MV-4-11 (cell line): ENCODE measurements at regions not wholly inside any gene's neighbourhood (a gene's known extent, or its start where the extent isn't known, plus 50 kb on each side); places are given as distances from the start of the nearest gene placed in this dataset.
"Not testable (repeated sequence)": the region's sequence is repeated elsewhere in the genome, so short reads cannot be mapped to it uniquely, and the experiment has no call there.

ENCODE experiments used
- DNase-seq: peaks from one replicate; lab custom pipeline; 2025; lab: John Stamatoyannopoulos, UW

DNA sequence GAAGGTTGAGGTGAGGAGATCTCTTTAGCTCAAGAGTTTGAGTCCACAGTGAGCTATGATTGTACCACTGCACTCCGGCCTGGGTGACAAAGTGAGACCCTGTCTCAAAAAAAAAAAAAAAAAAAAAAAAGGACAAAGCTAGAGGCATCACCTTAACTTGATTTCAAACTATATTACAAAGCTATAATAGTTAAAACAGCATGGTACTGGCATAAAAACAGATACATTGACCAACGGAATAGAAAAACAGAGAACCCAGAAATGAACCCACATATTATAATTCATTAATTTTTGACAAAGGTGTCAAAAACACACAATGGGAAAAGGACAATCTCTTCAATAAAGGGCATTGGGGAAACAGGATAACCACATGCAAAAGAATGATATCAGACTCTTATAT lies 50.8 kb upstream of the MBOAT1 start:
- no peak for DNase-seq

DNA sequence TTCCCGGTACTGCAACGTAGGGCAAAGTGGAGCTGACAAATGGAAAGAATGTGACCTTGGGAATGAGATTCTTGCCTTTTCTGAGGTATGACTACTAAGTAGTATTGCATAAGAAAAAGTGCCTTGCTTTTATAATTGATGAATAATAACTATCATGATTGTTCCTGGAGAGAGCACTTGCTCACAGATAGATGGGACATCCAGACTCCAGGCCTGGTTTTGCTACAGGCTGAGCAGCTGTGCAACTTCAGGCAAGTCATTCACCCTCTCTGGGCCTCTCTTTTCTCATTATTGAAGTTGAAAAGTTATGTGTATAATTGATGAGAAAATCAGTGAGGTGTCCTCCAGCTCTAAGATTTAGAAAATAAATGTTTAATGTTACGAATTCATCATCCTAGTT lies 53.6 kb upstream of the MBOAT1 start:
- DNase-seq, result no peak

DNA sequence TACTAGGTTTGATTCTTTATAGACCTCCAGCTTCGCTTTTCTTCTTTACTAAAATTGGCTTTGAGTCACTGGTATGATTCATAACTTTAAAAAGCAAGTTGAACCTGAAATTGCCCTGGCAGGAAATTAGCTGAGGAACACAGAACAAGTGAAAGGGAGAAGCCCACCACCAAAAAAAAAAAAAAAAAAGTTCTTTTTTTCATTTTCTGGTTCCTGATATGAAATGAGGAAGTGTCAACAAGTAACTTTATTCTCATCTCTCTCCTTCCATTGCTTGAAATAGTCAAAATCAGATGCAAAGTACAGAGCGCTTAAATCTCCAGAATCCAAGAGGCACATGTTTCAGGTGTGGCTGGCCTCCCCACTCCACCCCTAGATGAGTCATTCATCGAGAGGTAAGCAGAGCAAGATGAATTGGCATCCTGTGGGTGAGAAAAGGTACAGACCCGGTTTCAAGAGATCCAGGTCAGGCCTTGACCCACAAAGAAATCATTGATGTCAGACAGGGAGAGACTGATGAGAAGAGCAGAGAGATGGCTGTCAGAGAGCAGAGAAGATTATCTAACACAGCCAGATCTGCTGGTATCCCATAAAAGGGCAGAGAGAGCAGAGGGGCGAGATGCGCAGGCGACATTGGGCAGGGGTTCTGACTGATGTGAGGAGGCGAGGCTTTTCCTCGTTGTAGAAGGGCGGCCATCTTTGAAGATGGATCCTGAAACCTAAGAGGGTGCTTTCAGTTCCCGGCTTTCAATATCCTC lies 54.8 kb upstream of the MBOAT1 start:
- DNase-seq, result peak; percentile 78

DNA sequence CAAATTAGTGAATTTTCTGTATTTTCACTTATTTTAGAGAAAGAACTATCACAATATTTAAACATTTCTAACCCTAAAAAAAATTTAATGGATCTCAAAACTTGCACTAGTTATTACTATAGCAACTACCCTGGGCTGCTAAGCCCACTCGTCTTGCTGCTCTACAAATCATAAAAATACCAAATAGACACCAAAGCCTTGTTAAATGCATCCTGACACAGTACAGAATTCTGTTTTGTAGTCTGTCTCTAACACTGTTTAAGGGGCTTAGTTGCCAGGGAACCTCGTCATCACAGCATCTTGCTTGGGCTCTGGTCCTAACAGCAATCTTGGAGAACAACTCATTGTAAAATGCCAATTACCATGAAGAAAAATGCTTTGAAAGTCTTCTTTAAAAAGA lies 56.9 kb upstream of the MBOAT1 start:
- no peak for DNase-seq

DNA sequence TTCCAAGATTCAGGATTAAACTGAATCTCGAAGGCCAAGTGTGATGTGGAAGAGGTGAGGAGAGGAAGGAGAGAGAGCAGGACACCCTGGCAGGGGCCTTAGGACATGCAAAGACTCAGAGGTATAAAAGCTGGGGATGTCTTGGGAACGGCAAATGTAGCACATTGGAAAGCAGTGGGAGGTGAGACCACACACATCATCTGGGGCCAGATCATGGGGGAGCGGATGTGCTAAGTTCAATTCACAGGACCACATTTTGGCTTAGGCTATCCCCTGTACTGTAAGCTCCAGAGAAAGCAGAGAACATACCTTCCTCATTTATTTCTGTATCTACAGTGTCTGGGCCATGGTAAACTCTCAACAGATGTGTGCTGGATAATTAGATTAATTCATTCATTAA lies 59.5 kb upstream of the MBOAT1 start:
- no peak for DNase-seq

DNA sequence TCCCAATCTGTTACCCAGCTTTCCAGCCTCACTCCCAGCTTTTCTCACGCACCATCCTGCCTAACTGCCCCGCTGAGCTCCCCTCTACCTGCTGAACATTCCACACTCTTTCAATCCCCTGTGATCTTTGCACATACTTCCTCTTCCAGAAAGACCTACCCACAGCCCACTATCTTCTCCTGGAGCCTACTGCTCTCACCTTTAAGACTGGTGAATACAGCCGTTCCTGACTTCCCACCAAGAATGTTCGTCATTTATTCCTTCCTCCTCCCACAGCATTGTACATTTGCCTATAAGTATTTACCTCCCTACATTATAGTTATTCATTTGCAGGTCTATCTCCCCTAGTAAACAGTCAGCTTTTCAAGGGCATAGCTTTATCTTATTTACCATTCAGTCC lies 61.9 kb upstream of the MBOAT1 start:
- DNase-seq, result no peak

DNA sequence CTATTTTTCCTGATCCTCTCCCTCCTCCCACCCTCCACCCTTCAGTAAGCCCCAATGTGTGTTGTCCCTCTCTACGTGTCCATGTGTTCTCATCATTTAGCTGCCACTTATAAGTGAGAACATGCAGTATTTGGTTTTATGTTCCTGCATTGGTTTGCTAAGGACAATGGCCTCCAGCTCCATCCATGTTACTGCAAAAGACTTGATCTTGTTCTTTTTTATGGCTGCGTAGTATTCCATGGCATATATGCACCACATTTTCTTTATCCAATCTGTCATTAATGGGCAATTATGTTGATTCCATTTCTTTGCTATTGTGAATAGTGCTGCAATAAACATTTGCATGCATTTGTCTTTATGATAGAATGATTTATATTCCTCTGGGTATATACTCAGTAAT lies 63.6 kb upstream of the MBOAT1 start:
- not testable (repeated sequence) for DNase-seq

DNA sequence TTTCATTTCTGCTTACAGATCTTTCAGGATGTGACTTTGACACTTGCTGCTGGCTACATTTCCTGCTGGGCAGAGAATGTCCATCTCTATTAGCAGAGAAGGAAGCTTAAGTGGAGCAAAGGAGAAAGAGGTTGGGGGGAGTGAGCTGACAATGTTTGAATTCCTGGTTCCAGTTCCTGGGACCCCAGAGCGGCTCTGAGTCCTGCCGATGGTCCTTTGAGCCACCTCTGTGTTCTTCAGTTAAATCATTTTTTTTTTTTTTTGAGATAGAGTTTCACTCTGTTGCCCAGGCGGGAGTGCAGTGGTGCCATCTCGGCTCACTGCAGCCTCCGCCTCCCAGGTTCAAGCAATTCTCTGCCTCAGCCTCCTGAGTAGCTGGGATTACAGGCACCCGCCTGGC lies 65.5 kb upstream of the MBOAT1 start:
- DNase-seq, result not testable (repeated sequence)

DNA sequence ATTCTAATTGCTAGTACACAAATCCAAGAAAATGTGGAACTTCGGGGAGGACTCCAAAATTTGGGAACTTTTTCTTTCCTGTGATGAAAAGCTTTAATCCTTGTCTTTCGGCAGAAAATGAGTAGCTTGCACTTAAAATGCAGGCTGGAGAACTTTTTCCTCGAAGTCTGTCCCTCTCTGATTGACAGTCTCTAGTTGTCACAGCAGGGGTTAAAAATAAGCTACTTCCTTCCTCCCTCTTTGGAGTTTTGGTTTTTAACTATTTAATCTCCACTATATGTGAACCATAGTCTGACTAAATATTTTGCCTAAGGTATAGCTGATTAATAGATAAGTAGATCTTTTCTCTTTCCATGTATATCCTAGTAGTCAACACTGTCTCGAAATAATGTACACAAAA lies 66.8 kb upstream of the MBOAT1 start:
- peak; percentile 22 for DNase-seq

DNA sequence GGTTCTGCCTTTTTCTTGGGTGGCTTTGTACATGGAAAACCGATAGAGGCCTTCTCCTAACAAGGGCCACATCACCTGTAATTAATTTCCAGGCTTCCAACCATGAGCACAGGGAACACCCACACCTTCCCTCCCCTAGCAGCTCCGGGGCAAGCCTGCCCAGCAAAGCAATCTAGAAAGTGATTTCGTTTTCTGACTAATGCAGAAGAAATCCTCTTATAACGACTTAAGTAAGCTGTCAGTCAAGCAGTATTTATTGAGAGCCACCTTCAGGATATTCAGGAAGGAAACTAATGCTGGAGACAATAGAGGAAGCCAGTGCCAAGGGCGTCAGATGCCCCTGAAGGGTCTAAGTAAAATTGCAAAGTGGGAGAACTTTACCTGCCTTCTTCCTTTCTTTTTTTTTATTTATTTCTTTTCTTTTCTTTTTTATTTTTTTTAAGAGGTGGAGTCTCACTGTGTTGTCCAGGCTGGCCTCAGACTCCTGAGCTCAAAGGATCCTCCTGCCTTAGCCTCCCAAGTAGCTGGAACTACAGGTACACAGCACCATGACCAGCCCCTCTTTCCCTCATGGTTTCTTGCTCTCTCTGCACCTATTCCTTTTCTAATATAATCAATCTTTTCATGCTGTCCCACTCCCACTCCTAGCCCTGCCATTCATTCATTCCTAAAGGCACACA lies 67.5 kb upstream of the MBOAT1 start:
- DNase-seq, result peak; percentile 11

DNA sequence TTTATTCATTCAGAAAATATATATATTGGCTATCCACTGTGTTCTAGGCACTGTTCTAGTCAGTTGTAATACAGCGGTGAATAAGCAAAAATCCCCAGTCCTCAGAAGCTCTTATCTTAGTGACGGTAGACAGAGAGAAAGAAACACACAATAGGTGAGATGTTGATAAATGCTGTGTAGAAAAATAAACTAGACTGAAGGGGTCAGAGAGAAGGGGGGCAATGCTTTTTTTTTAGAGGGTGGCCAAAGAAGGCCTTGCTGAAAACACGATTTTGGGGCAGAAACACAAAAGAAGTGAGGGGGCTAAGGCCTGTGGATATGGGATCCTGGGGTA lies 68.0 kb upstream of the MBOAT1 start:
- DNase-seq, result no peak

DNA sequence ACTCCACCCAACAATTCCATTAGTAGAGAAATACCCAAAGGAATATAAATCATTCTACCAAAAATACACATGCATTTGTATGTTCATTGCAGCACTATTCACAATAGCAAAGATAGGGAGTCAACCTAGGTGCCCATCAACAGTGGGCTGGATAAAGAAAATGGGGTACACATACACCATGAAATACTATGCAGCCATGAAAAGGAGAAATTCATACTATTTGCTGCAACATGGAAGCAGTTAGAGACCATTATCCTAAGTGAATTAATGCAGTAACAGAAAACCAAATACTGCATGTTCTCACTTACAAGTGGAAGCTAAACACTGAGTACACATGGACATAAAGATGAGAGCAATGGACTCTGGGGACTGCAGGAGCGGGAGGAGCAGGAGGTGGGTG lies 72.4 kb upstream of the MBOAT1 start:
- DNase-seq, result no peak

DNA sequence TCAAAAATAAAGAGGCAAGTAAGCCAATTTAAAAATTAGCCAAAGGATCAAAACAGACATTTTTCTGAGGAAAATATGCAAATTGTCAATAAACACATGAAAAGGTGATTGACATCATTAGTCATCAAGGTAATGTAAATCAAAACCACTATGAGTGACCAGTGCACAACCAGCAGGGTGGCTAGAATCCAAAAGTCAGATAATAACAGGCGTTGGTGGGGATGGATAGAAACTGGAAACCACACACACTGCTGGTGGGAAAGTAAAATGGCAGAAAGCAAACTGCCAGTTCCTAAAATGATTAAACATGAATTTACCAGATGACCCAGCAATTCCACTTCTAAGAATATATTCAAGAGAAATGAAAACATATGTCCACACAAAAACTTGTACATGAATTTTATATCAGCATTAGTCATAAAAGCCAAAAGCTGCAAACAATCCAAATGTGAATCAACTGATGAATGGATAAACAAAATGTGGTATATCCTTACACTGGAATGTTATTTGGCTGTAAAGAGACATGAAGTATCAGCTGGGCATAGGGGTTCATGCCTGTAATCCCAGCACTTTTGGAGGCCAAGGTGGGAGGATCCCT lies 74.8 kb upstream of the MBOAT1 start:
- no peak for DNase-seq

DNA sequence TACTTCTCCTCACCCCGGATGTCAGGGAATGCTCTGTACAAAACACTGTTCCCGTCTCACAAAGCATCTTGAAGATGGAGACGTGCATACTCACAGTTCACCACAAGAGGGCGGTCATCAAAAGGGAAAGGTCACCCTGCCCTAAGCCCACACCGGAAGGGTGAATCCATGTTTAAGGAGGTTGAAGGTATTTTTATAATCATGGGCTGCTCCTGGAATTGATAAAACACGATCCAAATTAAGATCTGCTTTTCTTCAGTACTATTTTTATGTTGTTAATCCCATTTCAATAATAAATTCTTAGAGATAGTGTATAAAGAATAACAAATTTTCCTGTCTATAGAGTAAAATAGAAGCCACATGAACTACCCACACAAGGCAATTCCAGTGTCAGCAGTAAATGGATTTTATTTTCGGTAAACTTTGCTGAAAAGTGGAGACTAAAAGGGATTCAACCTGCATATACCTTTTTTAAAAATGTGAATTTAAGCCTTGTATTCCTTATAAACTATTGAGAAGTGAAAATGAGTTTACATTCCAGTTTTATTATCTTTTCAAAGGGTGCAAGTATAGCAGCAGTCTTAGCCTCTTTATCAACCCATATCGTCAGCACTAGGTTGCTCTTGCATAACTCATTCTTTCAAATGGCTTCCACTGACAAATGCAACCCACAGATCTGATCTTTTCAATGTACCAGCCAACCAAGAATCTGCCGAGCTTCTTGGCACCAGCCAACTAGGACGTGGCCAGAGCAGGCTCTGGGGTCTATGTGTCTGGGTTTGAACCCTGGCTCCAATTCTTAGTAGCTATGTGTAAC lies 79.7 kb upstream of the MBOAT1 start:
- peak; percentile 62 for DNase-seq

DNA sequence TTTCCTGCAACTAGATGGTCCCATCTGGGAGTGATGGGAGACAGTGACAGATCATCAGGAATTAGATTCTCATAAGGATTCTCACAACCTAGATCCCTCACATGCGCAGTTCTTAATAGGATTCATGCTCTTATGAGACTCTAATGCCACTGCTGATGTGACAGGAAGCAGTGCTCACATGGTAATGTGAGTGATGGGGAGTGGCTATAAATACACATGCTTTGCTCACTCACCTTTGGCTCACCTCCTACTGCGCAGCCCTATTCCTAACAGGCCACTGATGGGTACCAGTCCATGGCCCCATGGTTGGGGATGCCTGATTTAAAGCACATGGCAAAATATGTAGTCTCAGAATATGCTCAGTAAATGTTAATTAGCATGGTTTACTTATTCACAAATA lies 80.6 kb upstream of the MBOAT1 start:
- DNase-seq, result no peak

DNA sequence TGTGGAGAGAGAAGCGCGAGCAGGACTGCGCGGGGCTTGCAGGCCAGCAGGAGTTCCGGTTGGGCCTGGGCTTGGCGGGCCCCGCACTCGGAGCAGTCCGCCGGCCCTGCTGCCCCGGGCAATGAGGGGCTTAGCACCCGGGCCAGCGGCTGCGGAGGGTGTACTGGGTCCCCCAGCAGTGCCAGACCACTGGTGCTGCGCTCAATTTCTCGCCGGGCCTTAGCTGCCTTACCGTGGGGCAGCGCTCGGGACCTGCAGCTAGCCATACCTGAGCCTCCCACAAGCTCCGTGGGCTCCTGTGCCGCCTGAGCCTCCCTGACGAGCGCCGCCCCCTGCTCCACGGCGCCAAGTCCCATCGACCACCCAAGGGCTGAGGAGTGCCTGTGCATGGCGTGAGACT lies 89.0 kb upstream of the MBOAT1 start:
- DNase-seq, result no peak

DNA sequence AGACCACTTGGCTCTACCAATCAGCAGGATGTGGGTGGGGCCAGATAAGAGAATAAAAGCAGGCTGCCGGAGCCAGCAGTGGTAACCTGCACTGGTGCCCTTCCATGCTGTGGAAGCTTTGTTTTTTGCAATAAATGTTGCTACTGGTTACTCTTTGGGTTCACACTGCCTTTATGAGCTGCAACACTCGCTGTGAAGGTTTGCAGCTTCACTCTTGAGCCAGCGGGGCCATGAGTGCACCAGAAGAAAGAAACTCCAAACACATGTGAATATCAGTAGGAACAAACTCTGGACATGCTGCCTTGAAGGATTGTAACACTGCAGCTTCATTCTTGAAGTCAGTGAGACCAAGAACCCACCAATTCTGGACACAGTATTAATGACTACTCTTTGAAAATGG lies 89.9 kb upstream of the MBOAT1 start:
- no peak for DNase-seq

DNA sequence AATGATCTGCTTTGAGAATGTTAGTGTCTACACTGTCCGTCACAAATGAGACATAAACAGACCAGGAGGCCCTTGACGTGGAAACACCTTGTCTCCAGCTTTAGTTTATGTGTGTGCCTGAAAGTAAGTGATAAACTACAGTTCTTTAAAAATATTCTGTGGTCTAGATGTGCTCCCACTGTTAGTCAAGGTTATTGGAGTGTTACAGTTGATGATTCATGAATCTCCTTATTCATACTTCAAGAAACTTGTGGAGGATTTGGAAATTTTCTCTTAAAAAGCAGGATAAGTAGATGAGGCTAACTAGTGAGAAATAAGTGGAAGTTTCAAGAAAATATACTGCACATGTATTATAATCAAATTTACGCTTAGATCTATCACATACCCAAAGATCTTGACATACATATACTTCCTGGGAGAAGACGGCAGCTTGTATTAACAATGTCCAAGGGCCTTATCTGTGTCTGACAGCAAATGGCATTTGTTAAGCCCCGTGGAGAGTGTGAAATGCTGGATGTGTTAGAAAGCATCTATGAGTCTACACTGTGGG lies 90.5 kb upstream of the MBOAT1 start:
- no peak for DNase-seq

DNA sequence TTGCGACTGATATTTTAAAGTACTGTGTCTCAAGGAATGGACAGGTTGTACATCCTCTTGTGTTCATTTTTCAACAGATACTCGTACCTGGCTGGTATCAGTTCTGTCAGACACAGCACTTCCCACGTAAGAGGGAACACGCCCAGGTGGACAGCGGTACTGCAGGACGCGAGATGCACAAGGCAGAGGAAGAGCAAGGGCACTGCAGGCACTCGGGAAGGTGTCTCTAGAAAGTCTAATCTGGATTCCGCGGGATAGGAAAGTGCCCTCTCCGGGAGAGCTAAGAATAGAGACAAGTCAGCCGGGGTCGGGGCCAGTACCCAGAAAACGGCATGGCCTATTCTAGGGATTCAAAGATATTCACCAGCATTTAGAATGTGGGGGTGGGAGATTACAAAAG lies 94.2 kb upstream of the MBOAT1 start:
- no peak for DNase-seq

DNA sequence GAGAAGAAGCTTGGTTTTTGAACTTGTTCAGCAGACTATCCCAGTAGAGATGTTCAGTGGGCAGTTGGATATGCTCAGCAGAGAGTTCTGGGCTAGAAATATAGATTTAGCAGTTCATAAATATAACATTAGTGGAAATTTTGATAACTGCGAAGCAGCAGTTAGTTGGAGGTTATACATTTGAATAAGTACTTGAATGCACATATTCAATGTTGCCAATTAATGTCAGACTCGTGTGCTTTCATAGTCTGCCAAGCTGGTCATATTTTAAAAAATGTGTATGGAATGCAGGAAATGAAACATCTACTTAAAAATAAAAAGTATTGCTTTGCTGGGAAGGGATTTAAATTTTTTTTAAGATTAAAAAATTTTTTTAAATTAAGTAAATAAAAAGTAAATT lies 92.5 kb upstream of the E2F3 start:
- DNase-seq, result no peak

DNA sequence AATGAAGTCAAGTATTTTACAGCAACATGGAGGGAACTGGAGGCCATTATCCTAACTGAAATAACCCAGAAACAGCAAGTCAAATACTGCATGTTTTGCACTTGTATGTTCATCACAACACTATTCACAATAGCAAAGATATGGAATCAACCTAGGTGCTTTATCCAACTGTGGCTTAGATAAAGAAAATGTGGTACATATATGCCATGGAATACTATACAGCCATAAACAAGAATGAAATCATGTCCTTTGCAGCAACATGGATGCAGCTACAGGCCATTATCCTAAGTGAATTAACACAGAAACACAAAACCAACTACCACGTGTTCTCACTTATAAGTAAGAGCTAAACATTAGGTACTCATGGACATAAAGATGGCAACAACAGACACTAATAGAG lies 91.5 kb upstream of the E2F3 start:
- DNase-seq, result no peak

DNA sequence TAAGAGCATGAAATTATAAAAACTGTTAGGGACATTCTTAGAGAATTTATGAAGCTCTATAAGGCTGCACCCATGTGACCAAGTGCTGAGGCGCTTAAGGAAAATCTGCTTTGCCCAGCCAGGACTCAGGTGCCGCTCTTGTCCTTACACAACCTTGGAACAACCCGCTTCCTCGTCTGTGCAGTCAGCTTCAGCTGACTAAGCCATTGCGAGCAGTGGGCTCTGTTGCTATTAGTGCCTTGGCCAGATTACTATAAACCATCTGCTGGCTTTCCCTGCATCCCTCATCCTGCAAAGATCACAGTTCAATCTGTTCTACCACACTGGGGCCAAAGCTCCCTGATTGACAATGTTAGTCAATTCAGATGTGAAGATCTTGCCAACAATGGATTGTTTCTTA lies 89.1 kb upstream of the E2F3 start:
- no peak for DNase-seq

DNA sequence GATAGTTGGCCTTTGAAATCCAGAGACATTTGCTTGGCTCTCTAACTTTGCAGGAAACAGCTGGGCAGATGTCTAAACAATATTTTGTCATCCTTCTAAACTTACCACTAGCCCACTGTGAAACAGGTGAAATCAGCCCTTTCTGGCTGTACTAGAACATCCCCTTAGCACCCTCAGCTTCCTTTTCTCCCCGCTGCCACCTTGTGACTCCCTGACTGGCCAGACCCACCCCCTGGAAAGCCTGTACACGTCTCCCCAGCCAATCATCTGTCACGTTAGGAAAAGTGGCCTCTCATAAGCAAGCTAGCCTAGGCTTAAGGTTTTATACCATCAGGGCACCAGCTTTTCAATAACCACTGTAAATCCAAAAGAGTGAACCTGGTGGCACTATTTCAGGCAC lies 88.6 kb upstream of the E2F3 start:
- DNase-seq, result no peak
